Esophagus squamous epithelium (tissue), 5 donors: ENCODE measurements at regions not wholly inside any gene's neighbourhood (a gene's known extent, or its start where the extent isn't known, plus 50 kb on each side); places are given as distances from the start of the nearest gene placed in this dataset.

ENCODE experiments used
- DNase-seq: peaks from one replicate; lab custom pipeline; 2025; lab: John Stamatoyannopoulos, UW
- H3K27ac ChIP-seq, 4 donors: fragments of 200-600 bp; sonication (generic); one replicate each; pipeline ENCODE4 v1.5.1; 2016 to 2019; ENCODE audit warnings: mild to moderate bottlenecking in 1 of 4
- H3K27me3 ChIP-seq, 4 donors: fragments of 200-600 bp; sonication (generic); 1 replicate in 3 of 4; 2 replicates in 1 of 4; pipeline versions ENCODE4 v1.5.1 to v1.6.0; 2017 to 2021; ENCODE audit warnings: antibody characterized with exemption in 1 of 4
- H3K36me3 ChIP-seq, 3 donors: fragments of 200-600 bp; sonication (generic); one replicate each; pipeline ENCODE4 v1.5.1; 2016 to 2019
- H3K4me1 ChIP-seq, 3 donors: fragments of 200-600 bp; sonication (generic); one replicate each; pipeline ENCODE4 v1.5.1; 2017 to 2019
- H3K4me3 ChIP-seq, 4 donors: fragments of 200-600 bp; sonication (generic); 1 replicate in 3 of 4; 2 replicates in 1 of 4; pipeline ENCODE4 v1.5.1; 2016 to 2019; ENCODE audit warnings: mild to moderate bottlenecking in 2 of 4, moderate library complexity in 1 of 4
- H3K9me3 ChIP-seq, 3 donors: fragments of 200-600 bp; sonication (generic); one replicate each; pipeline ENCODE4 v1.5.1; 2016 to 2019
- POLR2A ChIP-seq, 4 donors: fragments of 450-650 bp; IDR thresholded peaks; one replicate each; pipeline ENCODE4 v1.6.1; 2017; ENCODE audit warnings: antibody characterized with exemption in 4 of 4, mild to moderate bottlenecking in 4 of 4, moderate library complexity in 3 of 4
- WGBS, 2 donors: methylation state at CpG; one replicate each; pipeline ENCODE4 v1.1.5; 2018; 5-methylcytosine and 5-hydroxymethylcytosine counted together
- intact Hi-C: fragments of 100-400 bp; cut with DNase I; formaldehyde crosslinking; loops from one replicate; pipeline ENCODE4 v1.15.0; 2022
- TF ChIP-seq, protein P1 (sequence below), 6 experiments: fragments of 450-650 bp in 4 of 6; fragments of 200-600 bp in 2 of 6; sonication (generic) in 2 of 6; IDR thresholded peaks; one replicate each; pipeline ENCODE4 v1.5.1; 2016 to 2019; ENCODE audit warnings: antibody characterized with exemption in 6 of 6, mild to moderate bottlenecking in 4 of 6, moderate library complexity in 4 of 6
- donor health status: DM: yes; HTN: yes; CAD: no.

- no peak for TF ChIP-seq POLR2A (IDR thresholded peaks at IDR 0.05)
- TF ChIP-seq, protein P1, sequence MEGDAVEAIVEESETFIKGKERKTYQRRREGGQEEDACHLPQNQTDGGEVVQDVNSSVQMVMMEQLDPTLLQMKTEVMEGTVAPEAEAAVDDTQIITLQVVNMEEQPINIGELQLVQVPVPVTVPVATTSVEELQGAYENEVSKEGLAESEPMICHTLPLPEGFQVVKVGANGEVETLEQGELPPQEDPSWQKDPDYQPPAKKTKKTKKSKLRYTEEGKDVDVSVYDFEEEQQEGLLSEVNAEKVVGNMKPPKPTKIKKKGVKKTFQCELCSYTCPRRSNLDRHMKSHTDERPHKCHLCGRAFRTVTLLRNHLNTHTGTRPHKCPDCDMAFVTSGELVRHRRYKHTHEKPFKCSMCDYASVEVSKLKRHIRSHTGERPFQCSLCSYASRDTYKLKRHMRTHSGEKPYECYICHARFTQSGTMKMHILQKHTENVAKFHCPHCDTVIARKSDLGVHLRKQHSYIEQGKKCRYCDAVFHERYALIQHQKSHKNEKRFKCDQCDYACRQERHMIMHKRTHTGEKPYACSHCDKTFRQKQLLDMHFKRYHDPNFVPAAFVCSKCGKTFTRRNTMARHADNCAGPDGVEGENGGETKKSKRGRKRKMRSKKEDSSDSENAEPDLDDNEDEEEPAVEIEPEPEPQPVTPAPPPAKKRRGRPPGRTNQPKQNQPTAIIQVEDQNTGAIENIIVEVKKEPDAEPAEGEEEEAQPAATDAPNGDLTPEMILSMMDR (IDR thresholded peaks at IDR 0.05), result no peak
- H3K4me3 ChIP-seq, result no peak overlapping the region
- DNase-seq, result no peak
- H3K27me3 ChIP-seq, result no peaks in the 10 kb centered on the region
- H3K36me3 ChIP-seq, result no peaks in the 10 kb centered on the region
- H3K27ac ChIP-seq, result no peak overlapping the region
- intact Hi-C loops, result no loop called here
- no peaks in the 10 kb centered on the region for H3K4me1 ChIP-seq
- no peaks in the 10 kb centered on the region for H3K9me3 ChIP-seq
Observed at GRCh38 chr7:15856311-15856710, 169.8 kb upstream of the MEOX2 start.

- no peaks in the 10 kb centered on the region for H3K27me3 ChIP-seq
- H3K4me3 ChIP-seq, result no peak overlapping the region
- no peaks in the 10 kb centered on the region for H3K36me3 ChIP-seq
- TF ChIP-seq, protein P1 (IDR thresholded peaks at IDR 0.05), result no peak
- no peak for TF ChIP-seq POLR2A (IDR thresholded peaks at IDR 0.05)
- H3K9me3 ChIP-seq, result no peaks in the 10 kb centered on the region
- intact Hi-C loops, result no loop called here
- H3K27ac ChIP-seq, result no peak overlapping the region
- no peak for DNase-seq
- WGBS, 2 donors, result 81 to 85% methylated on average over 6 of the region's 6 CpGs
- no peaks in the 10 kb centered on the region for H3K4me1 ChIP-seq
Observed at GRCh38 chr7:15855525-15856109, 169.1 kb upstream of the MEOX2 start.

- DNase-seq, result no peak
- no peak for TF ChIP-seq POLR2A (IDR thresholded peaks at IDR 0.05)
- TF ChIP-seq, protein P1 (IDR thresholded peaks at IDR 0.05), result no peak
- intact Hi-C loops, result no loop called here
Observed at GRCh38 chr7:15854841-15855524, 168.5 kb upstream of the MEOX2 start.

DNA sequence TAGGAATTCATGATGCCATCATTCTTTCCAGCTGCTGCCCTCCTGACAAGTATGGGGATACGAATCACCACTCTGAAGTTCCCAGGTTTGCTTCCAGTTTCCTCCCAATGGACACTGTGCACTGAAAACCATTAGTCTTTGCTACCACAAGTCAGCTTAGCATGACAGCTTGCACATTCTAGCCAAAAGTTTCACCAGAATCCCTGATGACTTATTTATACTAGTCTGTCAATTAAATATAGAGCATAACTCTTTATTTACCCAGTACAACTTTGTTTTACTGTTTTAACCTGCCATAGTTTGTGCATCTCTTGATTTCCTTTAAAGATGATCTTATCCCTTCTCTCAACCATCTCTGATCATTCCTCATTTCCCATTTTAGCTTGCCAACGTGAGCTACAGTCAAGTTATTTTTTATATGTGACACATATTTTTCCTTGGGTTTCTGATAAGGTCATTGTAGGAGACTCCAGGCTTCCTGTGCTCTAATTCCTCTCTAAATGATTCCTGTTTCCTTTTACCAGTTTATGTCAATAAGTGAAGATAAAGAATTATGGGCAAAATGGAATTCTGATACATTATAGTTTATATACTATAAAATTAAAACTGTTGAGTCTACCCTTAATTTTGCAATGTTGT is 167.5 kb upstream of the MEOX2 start:
- intact Hi-C loops, result no loop called here

More at GRCh38 chr7:15854841-15855524, 168.5 kb upstream of the MEOX2 start:
- Histone ChIP-seq H3K27me3 (no peaks in the 10 kb centered on the region), H3K4me1 (no peaks in the 10 kb centered on the region), H3K4me3 (no peak overlapping the region), H3K9me3 (no peaks in the 10 kb centered on the region), H3K36me3 (no peaks in the 10 kb centered on the region), H3K27ac (no peak overlapping the region)
- 63 to 64% methylated on average over 4 of the region's 4 CpGs for WGBS, 2 donors

More for the DNA sequence above, 167.5 kb upstream of the MEOX2 start:
- no peaks in the 10 kb centered on the region for H3K9me3 ChIP-seq
- no peak overlapping the region for H3K4me3 ChIP-seq
- H3K27ac ChIP-seq, result no peak overlapping the region
- 30 to 44% methylated on average over 2 of the region's 2 CpGs for WGBS, 2 donors
- no peak for TF ChIP-seq POLR2A (IDR thresholded peaks at IDR 0.05)
- TF ChIP-seq, protein P1 (IDR thresholded peaks at IDR 0.05), result no peak
- no peaks in the 10 kb centered on the region for H3K4me1 ChIP-seq
- no peaks in the 10 kb centered on the region for H3K27me3 ChIP-seq
- DNase-seq, result no peak
- H3K36me3 ChIP-seq, result no peaks in the 10 kb centered on the region
